GM21423 (cell line): ENCODE measurements at regions not wholly inside any gene's neighbourhood (a gene's known extent, or its start where the extent isn't known, plus 50 kb on each side); places are given as distances from the start of the nearest gene placed in this dataset.

Source experiments
- ATAC-seq: cut with Tn5 transposase; IDR thresholded peaks from one replicate; pipeline ENCODE4 v1.9.1; 2021; ENCODE audit warnings: mild to moderate bottlenecking, moderate library complexity; ENCODE audit not compliant: unreplicated experiment

DNA sequence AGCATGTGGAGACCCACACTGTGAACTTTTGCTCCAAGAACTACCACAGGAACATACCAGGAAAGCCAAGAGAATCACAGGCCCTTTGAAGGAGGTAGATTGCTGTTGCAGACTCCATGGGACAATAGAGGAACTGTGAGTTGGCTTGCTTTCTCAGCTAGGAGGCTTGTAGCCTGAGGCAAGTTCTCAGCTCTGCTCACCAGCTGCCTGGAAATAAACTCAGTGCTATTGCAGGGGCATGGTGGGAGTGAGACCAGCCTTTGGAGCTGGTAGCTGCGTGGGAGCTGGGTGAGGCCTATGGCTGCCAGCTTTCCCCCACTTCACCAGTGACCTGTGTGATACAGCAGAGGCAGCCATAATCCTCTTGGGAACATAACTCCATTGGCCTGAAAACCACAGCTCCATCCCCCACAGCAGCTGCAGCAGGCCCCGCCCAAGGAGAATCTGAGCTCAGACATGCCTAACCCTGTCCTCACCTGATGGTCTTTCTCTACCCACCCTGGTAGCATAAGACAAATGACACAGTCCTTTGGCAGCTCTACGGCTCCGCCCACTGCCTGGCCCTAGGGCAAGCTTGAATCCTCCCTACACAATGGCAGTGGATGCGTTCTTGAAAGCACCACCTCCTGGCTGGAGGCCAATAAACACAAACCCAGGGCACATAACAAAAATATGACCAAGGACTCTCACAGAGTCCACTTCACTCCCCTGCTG, 389.5 kb downstream of the KIF4B start:
- no peak for ATAC-seq

GRCh38 chr5:155406815-155407214, 393.3 kb downstream of the KIF4B start:
- ATAC-seq: no peak

DNA sequence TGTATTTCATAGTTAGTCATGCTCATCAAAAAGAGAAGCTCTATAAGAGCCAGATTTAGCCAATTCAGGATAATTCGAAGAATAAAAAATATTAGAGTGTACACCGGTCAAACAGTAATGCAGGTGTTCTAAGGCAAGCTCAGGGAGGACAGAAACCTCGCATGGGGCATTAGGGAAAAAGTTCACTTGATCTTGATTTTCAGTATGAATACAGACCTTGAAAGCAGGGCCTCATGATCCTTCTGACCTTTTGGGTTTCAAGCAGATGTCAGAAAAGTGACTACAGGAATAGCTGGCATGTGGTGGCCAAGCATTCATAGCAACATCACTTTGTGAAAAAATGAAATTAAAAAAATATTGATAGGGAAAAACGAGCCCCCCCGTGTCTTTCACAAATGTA, 394.9 kb downstream of the KIF4B start:
- no peak for ATAC-seq

- no peak for ATAC-seq
Measured at GRCh38 chr5:155416765-155417164, 403.2 kb downstream of the KIF4B start.

- ATAC-seq: no peak
Measured at GRCh38 chr5:155418960-155419579, 405.5 kb downstream of the KIF4B start.

- ATAC-seq: no peak
Measured at GRCh38 chr5:155430192-155430591, 416.6 kb downstream of the KIF4B start.

GRCh38 chr5:155434267-155434666, 420.7 kb downstream of the KIF4B start:
- ATAC-seq: no peak

DNA sequence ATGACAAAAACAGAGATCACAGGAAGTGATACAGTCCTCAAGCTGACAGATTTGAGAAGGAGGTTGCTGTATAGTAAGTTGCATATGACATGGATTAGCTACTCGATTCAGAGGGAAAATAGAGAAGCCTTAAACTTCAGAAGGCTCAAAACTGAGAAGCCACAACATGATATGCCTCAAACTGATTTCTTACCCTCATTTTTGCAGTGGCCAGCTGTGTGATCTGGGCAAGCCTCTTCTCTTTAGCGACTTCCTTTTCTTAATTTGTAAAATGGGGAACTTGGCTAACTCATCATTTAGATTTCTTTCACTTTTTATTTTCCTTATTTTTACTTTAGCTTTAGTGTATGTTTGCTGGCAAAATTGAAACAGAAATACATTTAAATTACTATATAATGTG, 421.1 kb downstream of the KIF4B start:
- ATAC-seq: no peak

- ATAC-seq: no peak
Measured at GRCh38 chr5:155441849-155442248, 428.3 kb downstream of the KIF4B start.

- no peak for ATAC-seq
Measured at GRCh38 chr5:155451106-155451505, 437.6 kb downstream of the KIF4B start.

DNA sequence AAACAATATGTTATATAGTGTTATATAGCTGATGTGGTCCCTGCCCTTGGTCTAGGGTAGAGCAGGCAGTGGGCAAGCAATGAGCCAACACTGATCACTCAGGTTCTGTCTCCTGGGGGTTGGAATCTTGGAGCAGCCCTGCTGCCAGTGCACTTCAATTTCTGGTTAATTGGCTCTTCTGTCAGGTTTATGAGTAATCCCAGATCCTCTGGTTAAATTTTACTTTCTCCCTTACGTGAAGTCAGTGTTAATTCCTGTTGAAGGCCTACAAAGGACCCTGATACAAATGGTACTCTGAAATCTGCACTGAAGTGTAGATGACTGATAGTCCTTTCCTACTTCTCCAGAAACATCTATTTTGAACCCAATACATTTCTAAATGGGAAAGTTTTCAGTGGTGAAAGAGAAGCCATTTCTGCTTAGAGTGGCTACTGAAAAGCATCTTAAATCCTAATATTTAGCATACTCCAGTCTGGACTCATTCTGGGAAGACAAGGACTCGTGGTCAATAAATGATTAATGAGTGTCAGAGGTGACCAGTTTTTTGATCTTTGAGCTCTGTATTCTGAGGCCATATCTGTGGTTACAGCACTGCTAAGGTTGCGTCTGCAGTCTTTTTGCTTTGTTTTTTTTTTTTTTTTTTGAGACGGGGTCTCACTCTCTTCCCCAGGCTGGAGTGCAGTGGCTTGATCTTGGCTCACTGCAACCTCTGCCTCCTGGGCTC, 442.4 kb downstream of the KIF4B start:
- ATAC-seq: no peak

GRCh38 chr5:155459889-155460500, 446.4 kb downstream of the KIF4B start:
- no peak for ATAC-seq

DNA sequence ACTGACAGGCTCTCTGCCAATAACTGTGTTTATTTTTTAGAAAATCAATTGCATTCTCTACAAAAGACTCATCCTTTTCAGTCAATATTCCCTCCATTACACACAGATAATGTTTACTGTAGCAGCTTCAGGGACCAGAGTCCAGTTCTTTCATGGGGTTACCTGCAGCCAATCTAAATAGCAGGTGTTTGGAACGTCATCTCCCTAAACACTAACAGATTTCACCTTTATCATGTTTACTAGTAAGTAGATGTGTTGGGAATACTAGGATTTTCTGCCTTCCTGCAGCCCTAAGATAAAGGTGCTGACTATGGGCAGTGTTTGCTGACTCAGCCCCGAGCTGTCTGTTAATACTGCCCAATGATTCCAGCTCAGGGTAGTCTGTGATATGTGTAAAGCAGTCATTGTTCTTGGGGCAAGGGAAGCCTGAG, 447.0 kb downstream of the KIF4B start:
- ATAC-seq: no peak

DNA sequence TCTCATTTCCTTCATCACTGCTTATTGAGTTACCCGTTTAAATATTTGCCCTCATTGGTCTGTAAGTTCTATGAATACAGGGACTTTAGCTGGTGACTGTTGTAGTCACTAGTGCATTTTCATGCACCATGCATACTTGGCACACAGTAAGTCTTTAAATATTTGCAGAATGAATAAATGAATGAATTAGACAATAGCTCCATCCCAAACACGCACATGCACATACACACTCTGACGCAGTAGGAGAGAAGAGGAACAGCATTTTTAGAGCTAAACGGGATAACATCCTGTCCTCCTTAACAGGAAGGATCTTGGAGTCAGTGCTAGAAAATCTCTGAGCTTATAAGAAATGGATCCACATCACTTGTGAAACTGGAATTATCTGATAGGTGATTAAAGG, 447.7 kb downstream of the KIF4B start:
- no peak for ATAC-seq

- no peak for ATAC-seq
Measured at GRCh38 chr5:155466851-155467250, 453.3 kb downstream of the KIF4B start.

DNA sequence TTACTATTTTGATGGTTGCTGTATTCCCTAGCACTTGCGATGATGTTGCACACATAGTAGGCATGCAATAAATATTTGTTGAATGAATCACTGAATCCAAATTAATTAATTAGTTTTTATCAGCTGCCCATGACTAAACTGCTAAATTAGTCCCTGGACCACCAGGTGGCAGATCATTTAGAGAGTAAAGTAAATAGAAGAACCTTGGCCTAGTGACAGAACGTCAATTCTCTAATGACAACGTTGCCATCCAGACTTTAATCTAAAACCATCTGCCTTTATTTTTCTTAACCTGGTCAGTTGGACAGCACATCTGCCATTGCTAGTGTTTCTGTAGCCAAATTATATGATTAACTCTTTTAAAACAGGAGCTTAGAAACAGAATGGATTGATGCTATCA, 457.5 kb downstream of the KIF4B start:
- no peak for ATAC-seq

DNA sequence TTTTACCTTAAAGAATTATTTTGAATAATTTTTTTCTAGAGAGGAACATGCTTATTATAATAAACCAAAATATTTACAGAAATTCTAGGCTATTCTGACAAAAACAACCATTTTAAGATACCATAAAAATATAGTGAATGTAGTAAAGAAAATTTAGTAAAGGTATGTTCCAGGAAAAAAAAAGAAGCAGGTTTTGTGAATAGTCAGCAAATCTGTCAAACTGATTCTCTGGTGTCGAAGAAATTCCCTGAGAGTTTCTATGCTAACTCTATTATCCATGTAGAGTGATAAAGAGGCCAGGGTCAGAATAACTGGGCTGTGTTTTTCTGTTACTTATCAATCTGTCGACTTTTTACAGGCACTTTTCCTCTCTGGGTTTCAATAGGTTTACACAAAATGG, 459.2 kb downstream of the KIF4B start:
- no peak for ATAC-seq

DNA sequence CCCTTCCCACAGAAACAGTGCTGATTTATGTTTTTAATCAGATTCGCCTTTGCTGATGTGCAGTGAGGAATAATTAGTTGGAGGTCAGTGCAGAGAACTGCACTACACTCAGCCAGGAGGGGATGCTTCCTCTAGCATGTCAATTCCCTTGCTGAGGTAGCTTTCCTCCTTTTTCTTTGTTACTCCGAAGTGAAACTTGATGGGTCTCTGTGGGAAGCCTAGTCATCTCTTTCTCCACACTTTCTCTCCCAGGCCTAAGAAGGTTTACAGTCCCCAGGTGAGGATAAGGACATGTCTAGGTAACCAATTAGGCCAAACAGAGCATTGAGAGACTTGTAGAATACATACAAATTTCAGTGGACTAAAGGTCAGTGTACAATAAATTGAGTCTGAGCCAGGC, 461.8 kb downstream of the KIF4B start:
- ATAC-seq: no peak

DNA sequence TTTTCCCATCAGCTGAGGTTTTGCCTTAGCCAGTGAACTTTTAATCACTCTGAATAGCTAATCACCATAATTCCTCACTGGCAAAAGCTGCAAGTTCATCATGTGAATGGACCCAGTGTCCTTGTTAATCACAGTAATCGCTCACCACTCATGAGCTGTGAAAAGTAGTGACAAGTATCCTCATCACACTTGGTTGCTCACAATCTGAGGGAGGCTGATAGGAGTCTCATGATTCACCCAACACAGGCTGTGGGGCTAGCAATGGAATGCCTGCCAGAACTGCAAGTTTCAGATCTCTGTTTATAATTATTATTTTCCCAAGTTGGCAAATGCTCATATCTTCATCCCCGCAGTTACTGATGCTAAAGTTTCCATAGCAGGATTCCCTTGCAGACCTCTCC, 467.2 kb downstream of the KIF4B start:
- ATAC-seq: no peak

GRCh38 chr5:155481182-155481581, 467.6 kb downstream of the KIF4B start:
- ATAC-seq: no peak

DNA sequence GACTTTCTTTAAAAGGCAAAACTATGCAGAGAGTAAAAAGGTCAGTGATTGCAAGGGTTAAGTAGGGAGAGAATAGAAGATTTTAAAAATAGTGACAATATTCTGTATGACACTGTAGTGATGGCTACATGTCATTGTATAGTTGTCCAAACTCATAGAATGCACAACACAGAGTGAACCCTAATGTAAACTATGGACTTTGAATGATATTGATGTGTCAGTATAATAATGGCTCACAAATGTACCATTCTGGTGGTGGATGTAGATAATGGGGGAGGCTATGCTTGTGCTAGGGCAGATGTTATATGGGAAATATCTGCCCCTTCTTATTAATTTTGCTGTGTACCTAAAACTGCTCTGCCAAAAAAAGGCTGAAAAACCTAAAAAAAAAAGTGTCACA, 468.9 kb downstream of the KIF4B start:
- no peak for ATAC-seq

- ATAC-seq: no peak
Measured at GRCh38 chr5:155485386-155485785, 471.8 kb downstream of the KIF4B start.
